SU-DHL-6 (cell line): ENCODE measurements at regions not wholly inside any gene's neighbourhood (a gene's known extent, or its start where the extent isn't known, plus 50 kb on each side); places are given as distances from the start of the nearest gene placed in this dataset.

Source experiments
- H2AFZ ChIP-seq: fragments of 200-600 bp; sonication (generic); 2 replicates; pipeline ENCODE4 v1.6.1; 2014; ENCODE audit warnings: low read depth, mild to moderate bottlenecking, moderate library complexity, mixed read lengths, antibody characterized with exemption, low read length; ENCODE audit not compliant: severe bottlenecking
- H3F3A ChIP-seq: fragments of 200-600 bp; shearing (Covaris generic); 2 replicates; pipeline ENCODE4 v1.6.0; 2016; ENCODE audit warnings: antibody characterized with exemption, mild to moderate bottlenecking; ENCODE audit not compliant: insufficient read depth
- H3K27ac ChIP-seq: fragments of 200-600 bp; sonication (generic); 2 replicates; pipeline ENCODE4 v1.5.1; 2016; ENCODE audit warnings: low read depth, mild to moderate bottlenecking, low read length, moderate library complexity, mixed read lengths
- H3K27me3 ChIP-seq: fragments of 200-600 bp; sonication (generic), shearing (Covaris generic); 2 replicates; pipeline ENCODE4 v1.6.0; 2014; ENCODE audit warnings: mild to moderate bottlenecking, low read length
- H3K36me3 ChIP-seq: fragments of 200-600 bp; sonication (generic); 2 replicates; pipeline ENCODE4 v1.6.1; 2014; ENCODE audit warnings: mild to moderate bottlenecking, low read length, mixed read lengths
- H3K4me2 ChIP-seq: fragments of 300-600, 200-600 bp; shearing (Covaris generic), sonication (generic); 2 replicates; pipeline ENCODE4 v1.6.0; 2014; ENCODE audit warnings: low read length, low read depth, mild to moderate bottlenecking; ENCODE audit not compliant: poor library complexity, severe bottlenecking
- H3K4me3 ChIP-seq: fragments of 200-600 bp; sonication (generic); 2 replicates; pipeline ENCODE4 v1.5.1; 2014; ENCODE audit warnings: antibody characterized with exemption, low read length, mild to moderate bottlenecking, mixed read lengths; ENCODE audit not compliant: insufficient read depth, poor library complexity, severe bottlenecking
- H3K79me2 ChIP-seq: fragments of 200-600 bp; sonication (generic); 2 replicates; pipeline ENCODE4 v1.6.1; 2014; ENCODE audit warnings: mild to moderate bottlenecking, low read length, moderate library complexity; ENCODE audit not compliant: insufficient read depth
- H3K9ac ChIP-seq: fragments of 200-600 bp; sonication (generic); 2 replicates; pipeline ENCODE4 v1.7.0; 2014; ENCODE audit warnings: mild to moderate bottlenecking, low read length
- H3K9me2 ChIP-seq: fragments of 200-600 bp; sonication (generic); replicated peaks from 2 replicates; pipeline ENCODE4 v1.6.1; 2014; ENCODE audit warnings: low read length; ENCODE audit not compliant: insufficient read depth
- H3K9me3 ChIP-seq: fragments of 200-600 bp; sonication (generic); 2 replicates; pipeline ENCODE4 v1.6.1; 2014; ENCODE audit warnings: low read length, mixed read lengths; ENCODE audit not compliant: insufficient read depth
- H4K20me1 ChIP-seq: fragments of 200-600 bp; sonication (generic); 2 replicates; pipeline ENCODE4 v1.6.1; 2014; ENCODE audit warnings: low read depth, mild to moderate bottlenecking, antibody characterized with exemption, low read length, moderate library complexity, mixed read lengths
- EZH2phosphoT487 ChIP-seq: fragments of 200-600 bp; sonication (generic), shearing (Covaris generic); conservative IDR thresholded peaks from 2 replicates; pipeline ENCODE4 v1.6.1; 2018; ENCODE audit warnings: mild to moderate bottlenecking, antibody characterized with exemption, low read length, moderate library complexity, mixed read lengths
- TF ChIP-seq, protein P1 (sequence below): fragments of 200-600 bp; sonication (generic); IDR thresholded peaks from one replicate; pipeline ENCODE4 v1.5.1; 2017; ENCODE audit warnings: antibody characterized with exemption, mild to moderate bottlenecking, low read length, moderate library complexity; ENCODE audit not compliant: insufficient read depth, poor library complexity, severe bottlenecking

DNA sequence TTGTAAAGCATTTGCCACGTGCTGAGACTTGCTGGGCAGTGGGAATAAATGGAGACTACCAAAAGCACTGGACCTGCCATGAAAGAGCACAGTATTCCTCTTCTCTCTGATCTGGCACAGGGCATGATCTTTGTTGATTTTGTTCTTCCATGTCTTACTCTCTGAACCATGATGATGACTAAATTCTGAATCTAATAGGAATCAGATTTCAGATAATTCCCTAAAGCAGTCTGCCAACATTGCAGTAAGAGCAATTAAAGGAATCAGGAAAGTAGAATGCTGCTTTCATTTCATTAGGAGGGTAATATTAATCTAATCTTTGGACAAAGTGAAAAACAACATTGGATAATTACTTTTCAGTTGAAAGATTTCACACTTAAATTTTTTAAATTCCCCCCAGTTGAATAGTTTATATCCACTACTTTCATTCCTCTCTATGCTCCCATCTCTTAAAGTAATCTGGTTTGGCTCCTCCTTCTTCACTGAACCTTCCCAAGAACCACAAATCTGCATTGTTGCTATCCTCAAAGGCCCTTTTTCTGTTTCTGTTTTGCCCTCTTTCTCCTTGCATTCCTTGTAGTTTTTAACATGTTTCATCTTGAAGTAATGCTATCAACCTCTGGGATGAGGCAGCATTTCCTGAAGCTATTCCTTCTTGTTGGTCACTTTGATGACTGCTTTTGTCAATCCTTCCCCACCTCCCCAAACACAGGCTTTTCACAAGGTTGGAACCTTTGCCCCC lies 243.2 kb upstream of the TENT5A start:
- Histone ChIP-seq H3K36me3 (no peaks in the 10 kb centered on the region), H3F3A (no peaks in the 10 kb centered on the region), H3K27ac (no peak overlapping the region), H3K27me3 (no peaks in the 10 kb centered on the region), H3K4me3 (no peak overlapping the region), H3K4me2 (no peak overlapping the region), H3K9ac (no peak overlapping the region), H3K79me2 (no peaks in the 10 kb centered on the region), H3K9me3 (no peaks in the 10 kb centered on the region), H2AFZ (no peak overlapping the region), H3K9me2 (no peaks in the 10 kb centered on the region), H4K20me1 (no peaks in the 10 kb centered on the region)
- no peak for TF ChIP-seq EZH2phosphoT487
- TF ChIP-seq, protein P1, sequence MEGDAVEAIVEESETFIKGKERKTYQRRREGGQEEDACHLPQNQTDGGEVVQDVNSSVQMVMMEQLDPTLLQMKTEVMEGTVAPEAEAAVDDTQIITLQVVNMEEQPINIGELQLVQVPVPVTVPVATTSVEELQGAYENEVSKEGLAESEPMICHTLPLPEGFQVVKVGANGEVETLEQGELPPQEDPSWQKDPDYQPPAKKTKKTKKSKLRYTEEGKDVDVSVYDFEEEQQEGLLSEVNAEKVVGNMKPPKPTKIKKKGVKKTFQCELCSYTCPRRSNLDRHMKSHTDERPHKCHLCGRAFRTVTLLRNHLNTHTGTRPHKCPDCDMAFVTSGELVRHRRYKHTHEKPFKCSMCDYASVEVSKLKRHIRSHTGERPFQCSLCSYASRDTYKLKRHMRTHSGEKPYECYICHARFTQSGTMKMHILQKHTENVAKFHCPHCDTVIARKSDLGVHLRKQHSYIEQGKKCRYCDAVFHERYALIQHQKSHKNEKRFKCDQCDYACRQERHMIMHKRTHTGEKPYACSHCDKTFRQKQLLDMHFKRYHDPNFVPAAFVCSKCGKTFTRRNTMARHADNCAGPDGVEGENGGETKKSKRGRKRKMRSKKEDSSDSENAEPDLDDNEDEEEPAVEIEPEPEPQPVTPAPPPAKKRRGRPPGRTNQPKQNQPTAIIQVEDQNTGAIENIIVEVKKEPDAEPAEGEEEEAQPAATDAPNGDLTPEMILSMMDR: no peak

GRCh38 chr6:81988871-81989270 lies 236.4 kb upstream of the TENT5A start:
- Histone ChIP-seq H3K27ac (no peak overlapping the region), H3K27me3 (no peaks in the 10 kb centered on the region), H3K79me2 (no peaks in the 10 kb centered on the region), H3K36me3 (no peaks in the 10 kb centered on the region), H4K20me1 (no peaks in the 10 kb centered on the region), H2AFZ (no peak overlapping the region), H3K9ac (no peak overlapping the region), H3K4me3 (no peak overlapping the region), H3K9me3 (no peaks in the 10 kb centered on the region), H3K9me2 (no peaks in the 10 kb centered on the region), H3F3A (no peaks in the 10 kb centered on the region), H3K4me2 (no peak overlapping the region)
- TF ChIP-seq, protein P1: no peak
- TF ChIP-seq EZH2phosphoT487: no peak

- H3F3A ChIP-seq: no peaks in the 10 kb centered on the region
- TF ChIP-seq, protein P1: no peak
- no peak for TF ChIP-seq EZH2phosphoT487
- no peaks in the 10 kb centered on the region for H4K20me1 ChIP-seq
- no peak overlapping the region for H3K9ac ChIP-seq
- H3K27ac ChIP-seq: no peak overlapping the region
- H3K27me3 ChIP-seq: no peaks in the 10 kb centered on the region
- no peak overlapping the region for H3K4me3 ChIP-seq
- H3K79me2 ChIP-seq: no peaks in the 10 kb centered on the region
- no peak overlapping the region for H2AFZ ChIP-seq
- no peaks in the 10 kb centered on the region for H3K9me3 ChIP-seq
- no peaks in the 10 kb centered on the region for H3K36me3 ChIP-seq
- no peak overlapping the region for H3K4me2 ChIP-seq
- H3K9me2 ChIP-seq: no peaks in the 10 kb centered on the region
Observed at GRCh38 chr6:81988446-81988845, 236.0 kb upstream of the TENT5A start.
